ENCODE measurements at regions not wholly inside any gene's neighbourhood (a gene's known extent, or its start where the extent isn't known, plus 50 kb on each side); places are given as distances from the start of the nearest gene placed in this dataset.

- Mint-ChIP-seq H3K27me3 (ENCODE audit: low read depth) (no peaks in the 10 kb centered on the region), H3K27ac (ENCODE audit: unreplicated experiment) (no peak overlapping the region), H3K4me3 (no peak overlapping the region), H3K9me3 (no peaks in the 10 kb centered on the region), H3K36me3 (ENCODE audit: low read depth) (no peaks in the 10 kb centered on the region), H3K4me1 (no peaks in the 10 kb centered on the region)
- DNase-seq (ENCODE audit: low read depth, low spot score), result no peak
- TF ChIP-seq, protein P1, sequence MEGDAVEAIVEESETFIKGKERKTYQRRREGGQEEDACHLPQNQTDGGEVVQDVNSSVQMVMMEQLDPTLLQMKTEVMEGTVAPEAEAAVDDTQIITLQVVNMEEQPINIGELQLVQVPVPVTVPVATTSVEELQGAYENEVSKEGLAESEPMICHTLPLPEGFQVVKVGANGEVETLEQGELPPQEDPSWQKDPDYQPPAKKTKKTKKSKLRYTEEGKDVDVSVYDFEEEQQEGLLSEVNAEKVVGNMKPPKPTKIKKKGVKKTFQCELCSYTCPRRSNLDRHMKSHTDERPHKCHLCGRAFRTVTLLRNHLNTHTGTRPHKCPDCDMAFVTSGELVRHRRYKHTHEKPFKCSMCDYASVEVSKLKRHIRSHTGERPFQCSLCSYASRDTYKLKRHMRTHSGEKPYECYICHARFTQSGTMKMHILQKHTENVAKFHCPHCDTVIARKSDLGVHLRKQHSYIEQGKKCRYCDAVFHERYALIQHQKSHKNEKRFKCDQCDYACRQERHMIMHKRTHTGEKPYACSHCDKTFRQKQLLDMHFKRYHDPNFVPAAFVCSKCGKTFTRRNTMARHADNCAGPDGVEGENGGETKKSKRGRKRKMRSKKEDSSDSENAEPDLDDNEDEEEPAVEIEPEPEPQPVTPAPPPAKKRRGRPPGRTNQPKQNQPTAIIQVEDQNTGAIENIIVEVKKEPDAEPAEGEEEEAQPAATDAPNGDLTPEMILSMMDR (conservative IDR thresholded peaks at IDR 0.05), result no peak
Measured at GRCh38 chr2:4139731-4140130, 436.4 kb downstream of the DCDC2C start.

- Mint-ChIP-seq H3K4me3 (no peak overlapping the region), H3K9me3 (no peaks in the 10 kb centered on the region), H3K27ac (ENCODE audit: unreplicated experiment) (no peak overlapping the region), H3K27me3 (ENCODE audit: low read depth) (no peaks in the 10 kb centered on the region), H3K4me1 (no peaks in the 10 kb centered on the region), H3K36me3 (ENCODE audit: low read depth) (no peaks in the 10 kb centered on the region)
- no peak for DNase-seq (ENCODE audit: low read depth, low spot score)
- TF ChIP-seq, protein P1 (conservative IDR thresholded peaks at IDR 0.05), result no peak
Measured at GRCh38 chr2:4140281-4140970, 437.1 kb downstream of the DCDC2C start.

DNA sequence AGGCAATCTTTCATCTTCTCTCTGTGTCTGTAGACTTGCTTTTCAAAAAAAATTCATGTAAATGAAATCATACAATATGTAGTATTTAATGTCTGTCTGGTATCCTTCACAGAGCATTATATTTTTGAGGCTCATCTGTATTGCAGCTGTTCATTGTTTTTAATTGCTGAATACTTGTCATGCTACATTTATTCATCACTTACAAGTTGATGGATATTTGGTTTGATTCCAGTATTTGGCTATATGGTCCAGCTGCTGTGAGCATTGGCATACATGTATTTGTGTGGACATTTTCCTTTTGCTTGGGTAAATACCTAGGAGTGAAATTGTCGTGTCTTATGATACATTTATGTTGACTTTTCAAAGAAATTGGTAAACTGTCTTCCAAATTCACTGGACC lies 441.4 kb downstream of the DCDC2C start:
- Mint-ChIP-seq H3K4me3 (no peak overlapping the region), H3K4me1 (no peaks in the 10 kb centered on the region), H3K27me3 (ENCODE audit: low read depth) (no peaks in the 10 kb centered on the region), H3K27ac (ENCODE audit: unreplicated experiment) (no peak overlapping the region), H3K36me3 (ENCODE audit: low read depth) (peaks cover 8% of the 10 kb centered on the region), H3K9me3 (peaks cover 3% of the 10 kb centered on the region)
- DNase-seq (ENCODE audit: low read depth, low spot score), result no peak
- TF ChIP-seq, protein P1 (conservative IDR thresholded peaks at IDR 0.05), result no peak

GRCh38 chr2:4151521-4151920 lies 448.1 kb downstream of the DCDC2C start:
- Mint-ChIP-seq H3K27ac (ENCODE audit: unreplicated experiment) (no peak overlapping the region), H3K4me3 (no peak overlapping the region), H3K27me3 (ENCODE audit: low read depth) (no peaks in the 10 kb centered on the region), H3K4me1 (no peaks in the 10 kb centered on the region), H3K9me3 (peaks cover 3% of the 10 kb centered on the region), H3K36me3 (ENCODE audit: low read depth) (peaks cover 8% of the 10 kb centered on the region)
- TF ChIP-seq, protein P1 (conservative IDR thresholded peaks at IDR 0.05), result no peak
- DNase-seq (ENCODE audit: low read depth, low spot score), result no peak

GRCh38 chr2:4152051-4152450 lies 448.7 kb downstream of the DCDC2C start:
- TF ChIP-seq, protein P1 (conservative IDR thresholded peaks at IDR 0.05), result no peak
- Mint-ChIP-seq H3K27me3 (ENCODE audit: low read depth) (no peaks in the 10 kb centered on the region), H3K4me3 (no peak overlapping the region), H3K9me3 (peaks cover 3% of the 10 kb centered on the region), H3K36me3 (ENCODE audit: low read depth) (peaks cover 8% of the 10 kb centered on the region), H3K4me1 (no peaks in the 10 kb centered on the region), H3K27ac (ENCODE audit: unreplicated experiment) (no peak overlapping the region)
- DNase-seq (ENCODE audit: low read depth, low spot score), result no peak

Measured in neural crest cell (in vitro differentiated cells).